ENCODE measurements at regions not wholly inside any gene's neighbourhood (a gene's known extent, or its start where the extent isn't known, plus 50 kb on each side); places are given as distances from the start of the nearest gene placed in this dataset.

DNA sequence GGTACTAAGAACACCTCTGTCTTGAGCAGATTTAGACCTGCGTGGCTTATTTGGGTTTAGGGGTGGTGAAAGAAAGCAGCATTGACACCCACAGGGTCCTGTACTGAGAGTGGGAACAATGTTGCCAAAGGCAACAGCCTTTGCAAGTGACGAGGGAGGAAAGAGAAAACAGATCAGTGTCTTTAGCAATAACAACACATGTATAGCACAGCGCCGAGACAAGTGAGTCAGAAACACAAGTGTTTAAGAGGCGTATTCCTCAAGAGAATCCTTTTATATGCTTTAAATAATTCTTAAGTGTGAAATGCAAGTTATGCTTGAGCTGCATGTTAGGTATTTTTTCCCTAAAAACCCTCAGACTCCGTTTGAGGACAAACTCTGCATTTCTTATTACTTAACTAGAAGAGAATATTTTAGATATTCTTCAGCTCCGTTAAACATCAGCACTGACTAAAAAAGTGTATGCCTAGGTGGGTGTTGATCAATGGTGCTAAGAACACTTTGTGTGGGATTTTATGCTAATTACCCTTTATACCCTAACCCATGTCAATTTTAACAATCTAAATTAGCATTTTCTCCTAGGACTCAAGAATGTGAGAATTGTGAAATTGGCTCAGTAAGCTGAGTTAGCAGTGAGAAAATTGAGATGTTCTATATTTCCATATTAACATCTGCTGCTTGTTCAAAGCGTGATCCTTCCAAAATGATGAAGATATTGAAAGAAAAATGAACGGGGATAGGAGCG is 1095.4 kb upstream of the CELF2 start:
- TF ChIP-seq JUN (IDR thresholded peaks at IDR 0.05) = no peak
- no peak for TF ChIP-seq CTCF (IDR thresholded peaks at IDR 0.05)
- TF ChIP-seq USF2 (IDR thresholded peaks at IDR 0.05) = no peak
- no peak for TF ChIP-seq BHLHE40 (IDR thresholded peaks at IDR 0.05; ENCODE audit: low read depth, low read length)
- no peak for TF ChIP-seq HOXA7 (CRISPR knock-in tag; IDR thresholded peaks at IDR 0.05)
- TF ChIP-seq MAZ (IDR thresholded peaks at IDR 0.05; ENCODE audit: borderline replicate concordance, low read depth, low read length) = no peak
- TF ChIP-seq POLR2A (IDR thresholded peaks at IDR 0.05; ENCODE audit: low read length) = no peak
- no peak for TF ChIP-seq TFCP2L1 (CRISPR knock-in tag; IDR thresholded peaks at IDR 0.05)
- no peak for TF ChIP-seq EP300 (IDR thresholded peaks at IDR 0.05)
- TF ChIP-seq RAD21 (conservative IDR thresholded peaks at IDR 0.05 in 1 of 2, IDR thresholded peaks at IDR 0.05 in 1 of 2) = no peak
